Neutrophil (primary cell): ENCODE measurements at regions not wholly inside any gene's neighbourhood (a gene's known extent, or its start where the extent isn't known, plus 50 kb on each side); places are given as distances from the start of the nearest gene placed in this dataset.
A peak's percentile ranks its signal among the peaks of the same experiment; 100 is the strongest.

Source experiments
- H3K27ac ChIP-seq: fragments of 200-600 bp; sonication (generic); 2 replicates; pipeline ENCODE4 v1.5.1; 2016; ENCODE audit warnings: mild to moderate bottlenecking, moderate library complexity
- H3K27me3 ChIP-seq: fragments of 200-600 bp; sonication (generic); 2 replicates; pipeline ENCODE4 v1.6.0; 2016; ENCODE audit warnings: mild to moderate bottlenecking
- H3K36me3 ChIP-seq: fragments of 200-600 bp; sonication (generic); 2 replicates; pipeline ENCODE4 v1.5.1; 2017
- H3K4me1 ChIP-seq, 2 experiments: fragments of 200-600 bp in 1 of 2; sonication (generic) in 1 of 2; 1 replicate in 1 of 2; 2 replicates in 1 of 2; pipeline versions ENCODE4 v1.5.1 to v1.6.1; 2013 to 2016; ENCODE audit warnings: low read depth in 1 of 2, low read length in 1 of 2, mild to moderate bottlenecking in 1 of 2, moderate library complexity in 1 of 2; ENCODE audit not compliant: control insufficient read depth in 1 of 2, insufficient read depth in 1 of 2
- H3K4me3 ChIP-seq, 2 experiments: fragments of 200-600 bp in 1 of 2; sonication (generic) in 1 of 2; 1 replicate in 1 of 2; 2 replicates in 1 of 2; pipeline ENCODE4 v1.5.1; 2013 to 2016; ENCODE audit warnings: low read depth in 1 of 2, low read length in 1 of 2, mild to moderate bottlenecking in 1 of 2, moderate library complexity in 1 of 2
- H3K9me3 ChIP-seq: fragments of 200-600 bp; sonication (generic); 2 replicates; pipeline ENCODE4 v1.5.1; 2016
- TF ChIP-seq, protein P1 (sequence below): fragments of 200-600 bp; sonication (generic); IDR thresholded peaks from 2 replicates; pipeline ENCODE4 v1.5.1; 2016; ENCODE audit warnings: antibody characterized with exemption

DNA sequence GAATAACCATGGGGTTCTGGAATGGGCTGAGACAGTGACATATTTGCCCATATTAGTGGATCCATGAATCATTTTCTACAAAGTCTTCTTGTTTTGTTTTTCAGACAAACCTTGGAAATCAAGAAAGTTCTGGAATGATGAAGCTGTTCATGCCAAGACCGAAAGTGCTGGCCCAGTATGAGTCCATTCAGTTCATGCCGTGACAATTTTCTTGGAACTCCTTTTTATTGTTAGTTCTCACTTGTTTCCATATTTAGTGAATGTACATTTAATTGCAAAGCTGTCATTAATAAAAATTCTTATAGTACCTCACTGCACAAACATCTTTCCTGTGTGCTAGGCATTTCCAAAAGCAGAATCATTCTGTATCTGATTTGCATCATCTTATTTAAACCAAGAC, 100.6 kb upstream of the KCNJ15 start:
- Histone ChIP-seq H3K27me3 (peaks cover 70% of the 10 kb centered on the region), H3K4me1 (no peaks in the 10 kb centered on the region)
- TF ChIP-seq, protein P1, sequence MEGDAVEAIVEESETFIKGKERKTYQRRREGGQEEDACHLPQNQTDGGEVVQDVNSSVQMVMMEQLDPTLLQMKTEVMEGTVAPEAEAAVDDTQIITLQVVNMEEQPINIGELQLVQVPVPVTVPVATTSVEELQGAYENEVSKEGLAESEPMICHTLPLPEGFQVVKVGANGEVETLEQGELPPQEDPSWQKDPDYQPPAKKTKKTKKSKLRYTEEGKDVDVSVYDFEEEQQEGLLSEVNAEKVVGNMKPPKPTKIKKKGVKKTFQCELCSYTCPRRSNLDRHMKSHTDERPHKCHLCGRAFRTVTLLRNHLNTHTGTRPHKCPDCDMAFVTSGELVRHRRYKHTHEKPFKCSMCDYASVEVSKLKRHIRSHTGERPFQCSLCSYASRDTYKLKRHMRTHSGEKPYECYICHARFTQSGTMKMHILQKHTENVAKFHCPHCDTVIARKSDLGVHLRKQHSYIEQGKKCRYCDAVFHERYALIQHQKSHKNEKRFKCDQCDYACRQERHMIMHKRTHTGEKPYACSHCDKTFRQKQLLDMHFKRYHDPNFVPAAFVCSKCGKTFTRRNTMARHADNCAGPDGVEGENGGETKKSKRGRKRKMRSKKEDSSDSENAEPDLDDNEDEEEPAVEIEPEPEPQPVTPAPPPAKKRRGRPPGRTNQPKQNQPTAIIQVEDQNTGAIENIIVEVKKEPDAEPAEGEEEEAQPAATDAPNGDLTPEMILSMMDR = no peak

DNA sequence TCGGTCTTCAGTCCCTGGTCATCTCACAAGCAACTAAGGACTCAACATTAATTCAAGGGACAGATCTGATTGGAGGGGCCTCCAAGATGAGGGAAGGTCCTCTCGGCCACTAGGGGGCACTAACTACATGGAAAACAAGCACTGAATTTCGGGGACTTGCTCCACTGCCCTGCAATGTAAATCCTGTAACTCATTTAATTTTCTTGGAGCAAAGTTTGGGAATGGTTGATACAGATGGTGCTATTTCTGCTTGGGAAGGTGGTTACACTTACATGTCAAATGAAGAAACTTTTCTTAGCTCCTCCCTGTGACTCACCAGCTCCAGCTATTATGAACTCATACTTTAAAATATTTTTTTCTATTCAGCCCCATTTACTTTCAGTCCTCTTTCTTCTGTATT, 97.4 kb upstream of the KCNJ15 start:
- Histone ChIP-seq H3K9me3 (no peaks in the 10 kb centered on the region), H3K27ac (no peak overlapping the region), H3K4me3 (no peak overlapping the region), H3K27me3 (peaks cover 40% of the 10 kb centered on the region), H3K4me1 (no peaks in the 10 kb centered on the region), H3K36me3 (no peaks in the 10 kb centered on the region)
- TF ChIP-seq, protein P1 = peak; percentile 72

More for the DNA sequence above, 100.6 kb upstream of the KCNJ15 start:
- Histone ChIP-seq H3K27ac (no peak overlapping the region), H3K4me3 (no peak overlapping the region), H3K9me3 (no peaks in the 10 kb centered on the region), H3K36me3 (no peaks in the 10 kb centered on the region)

DNA sequence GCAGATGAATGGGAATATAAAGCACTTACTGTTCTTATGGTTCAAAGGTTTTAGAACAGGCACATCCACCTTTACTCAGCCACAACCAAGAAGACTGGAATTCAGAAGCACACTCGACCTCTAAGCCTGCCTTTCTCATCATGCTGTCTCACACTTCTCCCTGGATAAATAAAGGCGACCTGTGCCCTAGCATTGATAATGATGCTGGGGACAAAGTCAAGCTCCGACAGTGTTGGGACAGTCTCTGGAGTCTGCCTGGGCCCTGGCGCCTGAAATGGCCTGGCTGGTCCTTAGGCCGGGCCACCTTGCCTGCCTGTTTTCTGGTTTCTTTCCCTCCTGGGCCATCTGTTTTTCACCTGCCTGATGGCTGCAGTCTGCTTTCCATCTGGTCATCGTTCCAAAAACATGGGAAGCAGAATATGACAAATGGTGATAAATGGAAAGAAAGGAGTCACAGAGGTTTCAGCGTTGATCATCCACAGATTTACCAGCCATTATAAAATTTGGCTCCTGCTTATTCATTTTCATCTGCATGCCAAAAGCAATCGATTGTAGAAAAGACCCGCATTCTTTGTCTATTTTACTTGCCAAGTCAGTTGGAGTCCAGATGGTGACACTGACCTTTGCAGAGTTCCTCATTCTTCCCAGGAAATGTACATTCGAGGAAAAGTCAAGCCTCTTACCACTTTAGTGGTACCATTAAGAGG, 91.2 kb upstream of the KCNJ15 start:
- no peak overlapping the region for H3K4me3 ChIP-seq
- no peak overlapping the region for H3K27ac ChIP-seq
- TF ChIP-seq, protein P1 = no peak
- no peaks in the 10 kb centered on the region for H3K27me3 ChIP-seq
- no peaks in the 10 kb centered on the region for H3K4me1 ChIP-seq
- no peaks in the 10 kb centered on the region for H3K9me3 ChIP-seq
- no peaks in the 10 kb centered on the region for H3K36me3 ChIP-seq

DNA sequence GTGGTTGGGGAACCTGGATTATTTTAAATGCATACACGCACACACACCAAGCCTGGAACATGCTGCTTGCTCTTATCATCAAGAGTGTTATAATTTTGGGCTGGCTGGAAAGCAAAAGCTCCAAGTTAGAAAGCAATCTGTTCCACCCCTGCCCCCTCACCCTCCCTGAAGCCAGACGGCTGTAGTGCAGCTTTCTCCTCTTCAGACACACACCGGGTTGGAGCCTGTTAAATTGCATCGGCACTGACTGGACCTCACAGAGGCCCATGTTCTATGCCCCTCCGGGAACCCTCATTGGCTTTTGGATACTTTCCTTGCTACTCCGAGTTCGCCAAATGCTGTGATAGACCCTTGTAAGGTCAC, 90.6 kb upstream of the KCNJ15 start:
- H3K27me3 ChIP-seq = no peaks in the 10 kb centered on the region
- TF ChIP-seq, protein P1 = no peak
- no peaks in the 10 kb centered on the region for H3K9me3 ChIP-seq
- no peak overlapping the region for H3K4me3 ChIP-seq
- no peaks in the 10 kb centered on the region for H3K36me3 ChIP-seq
- no peaks in the 10 kb centered on the region for H3K4me1 ChIP-seq
- no peak overlapping the region for H3K27ac ChIP-seq

DNA sequence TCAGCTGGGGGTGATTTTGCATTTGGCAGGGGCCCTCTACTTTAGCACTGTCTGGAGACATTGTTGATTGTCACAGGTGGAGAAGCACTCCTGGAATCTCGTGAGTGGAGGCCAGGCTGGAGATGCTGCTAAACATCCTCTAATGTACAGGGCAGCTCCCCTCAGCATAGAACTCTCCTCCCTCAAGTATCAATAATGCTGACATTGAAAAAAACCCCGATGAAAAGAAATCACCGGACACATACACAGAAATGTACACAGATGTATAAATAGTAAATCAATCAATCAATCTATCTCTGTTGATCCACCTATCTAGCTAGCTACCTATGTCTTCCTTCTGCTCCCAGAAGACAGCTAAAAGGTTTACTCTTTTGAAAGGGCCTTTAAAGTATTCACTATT, 89.4 kb upstream of the KCNJ15 start:
- no peaks in the 10 kb centered on the region for H3K4me1 ChIP-seq
- H3K36me3 ChIP-seq = no peaks in the 10 kb centered on the region
- H3K4me3 ChIP-seq = no peak overlapping the region
- H3K9me3 ChIP-seq = no peaks in the 10 kb centered on the region
- H3K27ac ChIP-seq = no peak overlapping the region
- H3K27me3 ChIP-seq = no peaks in the 10 kb centered on the region
- TF ChIP-seq, protein P1 = no peak
